ENCODE measurements at regions not wholly inside any gene's neighbourhood (a gene's known extent, or its start where the extent isn't known, plus 50 kb on each side); places are given as distances from the start of the nearest gene placed in this dataset.

DNA sequence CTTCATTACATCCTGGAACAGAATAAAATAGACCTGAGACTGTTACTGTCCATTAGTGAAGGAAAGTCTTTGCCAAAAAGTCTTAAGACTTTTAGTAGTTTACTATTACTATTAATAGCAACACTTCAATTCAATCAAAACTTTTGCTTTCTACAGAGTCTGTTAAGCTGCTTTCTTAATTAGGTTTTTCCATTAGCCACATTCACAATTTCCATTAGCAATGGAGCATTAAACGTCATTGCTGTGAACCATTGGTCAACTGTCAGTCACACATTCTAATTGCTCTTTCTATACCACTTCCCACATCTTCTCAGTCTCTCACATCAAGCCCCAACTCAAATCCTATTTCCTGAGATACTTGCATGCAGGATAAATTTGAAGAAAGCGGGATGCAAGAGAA lies 736.6 kb upstream of the SORCS1 start:
- 74 to 77% (median 77%) methylated on average over 2 of the region's 2 CpGs for WGBS, 3 donors
- H3K36me3 ChIP-seq: no peaks in the 10 kb centered on the region
- H3K9me3 ChIP-seq: no peaks in the 10 kb centered on the region
- no peak overlapping the region for H3K4me3 ChIP-seq
- DNase-seq: no peak
- no peaks in the 10 kb centered on the region for H3K27me3 ChIP-seq
- intact Hi-C loops (cut with DNase I): no loop called here
- TF ChIP-seq, protein P1, sequence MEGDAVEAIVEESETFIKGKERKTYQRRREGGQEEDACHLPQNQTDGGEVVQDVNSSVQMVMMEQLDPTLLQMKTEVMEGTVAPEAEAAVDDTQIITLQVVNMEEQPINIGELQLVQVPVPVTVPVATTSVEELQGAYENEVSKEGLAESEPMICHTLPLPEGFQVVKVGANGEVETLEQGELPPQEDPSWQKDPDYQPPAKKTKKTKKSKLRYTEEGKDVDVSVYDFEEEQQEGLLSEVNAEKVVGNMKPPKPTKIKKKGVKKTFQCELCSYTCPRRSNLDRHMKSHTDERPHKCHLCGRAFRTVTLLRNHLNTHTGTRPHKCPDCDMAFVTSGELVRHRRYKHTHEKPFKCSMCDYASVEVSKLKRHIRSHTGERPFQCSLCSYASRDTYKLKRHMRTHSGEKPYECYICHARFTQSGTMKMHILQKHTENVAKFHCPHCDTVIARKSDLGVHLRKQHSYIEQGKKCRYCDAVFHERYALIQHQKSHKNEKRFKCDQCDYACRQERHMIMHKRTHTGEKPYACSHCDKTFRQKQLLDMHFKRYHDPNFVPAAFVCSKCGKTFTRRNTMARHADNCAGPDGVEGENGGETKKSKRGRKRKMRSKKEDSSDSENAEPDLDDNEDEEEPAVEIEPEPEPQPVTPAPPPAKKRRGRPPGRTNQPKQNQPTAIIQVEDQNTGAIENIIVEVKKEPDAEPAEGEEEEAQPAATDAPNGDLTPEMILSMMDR (IDR thresholded peaks at IDR 0.05): no peak
- TF ChIP-seq POLR2A (IDR thresholded peaks at IDR 0.05) (no peak), EP300 (IDR thresholded peaks at IDR 0.05) (no peak)
- no peak overlapping the region for H3K27ac ChIP-seq
- no peaks in the 10 kb centered on the region for H3K4me1 ChIP-seq (ENCODE audit: insufficient read depth)

DNA sequence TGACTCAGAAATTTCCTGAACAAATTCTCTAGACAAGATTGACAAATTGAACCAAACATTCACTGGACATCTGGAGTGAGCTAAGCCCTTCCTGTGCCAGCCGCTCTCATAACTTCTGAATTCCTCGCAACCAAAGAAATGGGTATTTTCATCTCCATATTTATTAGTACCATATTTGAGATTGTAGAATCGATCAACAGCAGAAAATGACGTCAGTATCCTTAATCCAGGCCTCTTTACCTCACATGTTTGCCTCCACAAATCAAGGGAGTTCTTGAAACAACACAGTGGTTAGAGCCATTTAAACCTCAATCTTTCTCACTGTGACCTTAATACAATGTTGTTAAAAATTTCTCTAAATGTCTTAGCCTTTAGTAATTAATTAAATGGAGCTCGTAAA lies 735.6 kb upstream of the SORCS1 start:
- H3K9me3 ChIP-seq: no peaks in the 10 kb centered on the region
- WGBS, 3 donors: 88 to 93% (median 89%) methylated on average over 5 of the region's 5 CpGs
- no peak overlapping the region for H3K4me3 ChIP-seq
- no peaks in the 10 kb centered on the region for H3K4me1 ChIP-seq (ENCODE audit: insufficient read depth)
- no peak overlapping the region for H3K27ac ChIP-seq
- no peaks in the 10 kb centered on the region for H3K27me3 ChIP-seq
- intact Hi-C loops (cut with DNase I): no loop called here
- DNase-seq: no peak
- no peaks in the 10 kb centered on the region for H3K36me3 ChIP-seq
- TF ChIP-seq, protein P1 (IDR thresholded peaks at IDR 0.05): no peak
- TF ChIP-seq EP300 (IDR thresholded peaks at IDR 0.05) (no peak), POLR2A (IDR thresholded peaks at IDR 0.05) (no peak)

DNA sequence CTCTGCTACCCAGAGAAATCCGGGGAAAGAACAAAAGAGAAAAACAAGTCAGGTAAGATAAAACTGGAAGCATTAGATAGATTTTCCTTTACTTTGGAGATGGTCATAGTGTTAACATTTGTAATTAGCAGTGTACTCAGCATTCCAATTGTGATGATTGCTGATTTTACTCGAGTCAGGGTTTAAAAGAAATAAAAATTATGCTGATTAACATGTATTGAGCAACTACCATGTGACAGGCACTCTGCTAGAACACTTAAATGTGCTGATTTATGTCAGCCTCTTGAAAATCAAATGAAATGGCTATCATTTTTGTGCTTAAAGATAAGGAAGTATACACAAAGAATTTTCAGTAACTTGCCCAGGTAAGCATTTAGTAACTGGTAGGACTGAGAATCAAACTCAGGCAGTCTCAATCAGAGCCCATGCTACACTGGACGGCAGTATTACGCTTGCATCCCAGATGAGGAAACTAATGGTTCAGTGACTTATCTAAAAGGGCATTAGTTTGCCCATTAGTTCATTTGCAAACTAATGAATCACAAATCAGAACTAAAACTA lies 735.1 kb upstream of the SORCS1 start:
- intact Hi-C loops (cut with DNase I): no loop called here
- Histone ChIP-seq H3K9me3 (no peaks in the 10 kb centered on the region), H3K27me3 (no peaks in the 10 kb centered on the region), H3K4me3 (no peak overlapping the region), H3K4me1 (ENCODE audit: insufficient read depth) (no peaks in the 10 kb centered on the region), H3K27ac (no peak overlapping the region), H3K36me3 (no peaks in the 10 kb centered on the region)
- TF ChIP-seq EP300 (IDR thresholded peaks at IDR 0.05) (no peak), POLR2A (IDR thresholded peaks at IDR 0.05) (no peak)
- TF ChIP-seq, protein P1 (IDR thresholded peaks at IDR 0.05): no peak
- WGBS, 3 donors: 68 to 78% (median 73%) methylated on average over 4 of the region's 4 CpGs
- DNase-seq: no peak

DNA sequence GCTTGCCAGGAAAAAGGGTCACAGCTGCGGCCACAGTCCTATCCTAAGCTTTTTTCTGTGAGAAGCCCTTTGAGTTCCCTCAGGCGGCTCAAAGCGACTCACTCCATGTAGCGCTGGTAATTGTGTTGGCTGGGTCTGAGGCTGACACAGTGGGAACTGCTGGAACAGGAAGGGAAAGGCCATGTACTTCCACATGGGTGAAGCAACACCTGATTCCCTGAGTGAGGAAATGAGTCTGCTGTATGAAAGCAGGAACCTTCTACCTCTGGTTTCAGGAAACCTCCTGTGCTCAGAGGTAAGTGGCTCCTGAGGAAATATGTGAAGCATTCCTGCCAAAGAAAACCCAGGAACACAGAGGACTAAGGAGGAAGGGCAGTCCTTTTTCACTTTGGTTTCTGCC lies 734.6 kb upstream of the SORCS1 start:
- H3K27ac ChIP-seq: no peak overlapping the region
- no peak overlapping the region for H3K4me3 ChIP-seq
- no peaks in the 10 kb centered on the region for H3K27me3 ChIP-seq
- 88 to 96% (median 94%) methylated on average over 4 of the region's 4 CpGs for WGBS, 3 donors
- no peaks in the 10 kb centered on the region for H3K4me1 ChIP-seq (ENCODE audit: insufficient read depth)
- no peaks in the 10 kb centered on the region for H3K36me3 ChIP-seq
- DNase-seq: no peak
- no peaks in the 10 kb centered on the region for H3K9me3 ChIP-seq
- TF ChIP-seq, protein P1 (IDR thresholded peaks at IDR 0.05): no peak
- TF ChIP-seq POLR2A (IDR thresholded peaks at IDR 0.05): no peak
- TF ChIP-seq EP300 (IDR thresholded peaks at IDR 0.05): no peak
- intact Hi-C loops (cut with DNase I): no loop called here

Data from ovary (tissue), 7 donors.